SKM-1 (cell line): ENCODE measurements at regions not wholly inside any gene's neighbourhood (a gene's known extent, or its start where the extent isn't known, plus 50 kb on each side); places are given as distances from the start of the nearest gene placed in this dataset.

Source experiments
- DNase-seq: peaks from one replicate; lab custom pipeline; 2025; ENCODE audit not compliant: unreplicated experiment; lab: John Stamatoyannopoulos, UW

GRCh38 chr18:40917056-40917455 is 1038.0 kb upstream of the PIK3C3 start:
- no peak for DNase-seq

- DNase-seq = no peak
Measured at GRCh38 chr18:40915724-40916123, 1039.3 kb upstream of the PIK3C3 start.

- no peak for DNase-seq
Measured at GRCh38 chr18:40911582-40912254, 1043.3 kb upstream of the PIK3C3 start.

GRCh38 chr18:40911041-40911440 is 1044.0 kb upstream of the PIK3C3 start:
- DNase-seq = no peak

GRCh38 chr18:40907842-40908241 is 1047.2 kb upstream of the PIK3C3 start:
- no peak for DNase-seq

GRCh38 chr18:40904295-40904694 is 1050.7 kb upstream of the PIK3C3 start:
- DNase-seq = no peak

- no peak for DNase-seq
Measured at GRCh38 chr18:40902436-40902835, 1052.6 kb upstream of the PIK3C3 start.

GRCh38 chr18:40897884-40898283 is 1057.2 kb upstream of the PIK3C3 start:
- DNase-seq = no peak

- DNase-seq = no peak
Measured at GRCh38 chr18:40883271-40883670, 1071.8 kb upstream of the PIK3C3 start.

- no peak for DNase-seq
Measured at GRCh38 chr18:40882468-40882867, 1072.6 kb upstream of the PIK3C3 start.

GRCh38 chr18:40878371-40878770 is 1076.7 kb upstream of the PIK3C3 start:
- no peak for DNase-seq

- no peak for DNase-seq
Measured at GRCh38 chr18:40877096-40877495, 1077.9 kb upstream of the PIK3C3 start.

GRCh38 chr18:40875101-40875615 is 1079.9 kb upstream of the PIK3C3 start:
- no peak for DNase-seq

- no peak for DNase-seq
Measured at GRCh38 chr18:40874233-40874632, 1080.8 kb upstream of the PIK3C3 start.

- DNase-seq = no peak
Measured at GRCh38 chr18:40868110-40868858, 1086.8 kb upstream of the PIK3C3 start.

- DNase-seq = no peak
Measured at GRCh38 chr18:40867459-40867858, 1087.6 kb upstream of the PIK3C3 start.

GRCh38 chr18:40866968-40867367 is 1088.1 kb upstream of the PIK3C3 start:
- DNase-seq = no peak

GRCh38 chr18:40866013-40866645 is 1088.9 kb upstream of the PIK3C3 start:
- DNase-seq = no peak

GRCh38 chr18:40864846-40865245 is 1090.2 kb upstream of the PIK3C3 start:
- no peak for DNase-seq

- no peak for DNase-seq
Measured at GRCh38 chr18:40863801-40864200, 1091.2 kb upstream of the PIK3C3 start.

- no peak for DNase-seq
Measured at GRCh38 chr18:40860189-40860588, 1094.8 kb upstream of the PIK3C3 start.

GRCh38 chr18:40855661-40856060 is 1099.4 kb upstream of the PIK3C3 start:
- no peak for DNase-seq
